NT2/D1 (cell line): ENCODE measurements at regions not wholly inside any gene's neighbourhood (a gene's known extent, or its start where the extent isn't known, plus 50 kb on each side); places are given as distances from the start of the nearest gene placed in this dataset.

ENCODE experiments used
- DNase-seq: peaks from one replicate; pipeline ENCODE4 v3.0.0-alpha.2; 2011; ENCODE audit warnings: low read depth, low spot score
- H3K27me3 ChIP-seq: 2 replicates; pipeline ENCODE4 v1.6.0; 2011; ENCODE audit warnings: mild to moderate bottlenecking; ENCODE audit not compliant: insufficient read length, insufficient read depth
- H3K36me3 ChIP-seq: 2 replicates; pipeline ENCODE4 v1.6.1; 2011; ENCODE audit warnings: mild to moderate bottlenecking, low read length, mixed read lengths; ENCODE audit not compliant: insufficient read depth, insufficient read length
- H3K4me1 ChIP-seq: 2 replicates; pipeline ENCODE4 v1.5.1; 2011; ENCODE audit not compliant: insufficient read depth, insufficient read length
- H3K4me3 ChIP-seq: 2 replicates; pipeline ENCODE4 v1.5.1; 2011; ENCODE audit warnings: low read depth; ENCODE audit not compliant: insufficient read length
- H3K9ac ChIP-seq: 2 replicates; pipeline ENCODE4 v1.6.0; 2011; ENCODE audit warnings: low read depth; ENCODE audit not compliant: insufficient read length
- H3K9me3 ChIP-seq: 2 replicates; pipeline ENCODE4 v1.5.1; 2011; ENCODE audit warnings: mild to moderate bottlenecking, low read length; ENCODE audit not compliant: insufficient read depth
- SUZ12 ChIP-seq: IDR thresholded peaks from 2 replicates; pipeline ENCODE4 v1.6.1; 2011; ENCODE audit not compliant: insufficient read length, insufficient read depth; ENCODE audit errors: extremely low read depth
- YY1 ChIP-seq: IDR thresholded peaks from 2 replicates; pipeline ENCODE4 v1.6.1; 2011; ENCODE audit not compliant: insufficient read length, insufficient read depth
- ZNF274 ChIP-seq: IDR thresholded peaks from 2 replicates; pipeline ENCODE4 v1.6.1; 2011; ENCODE audit warnings: mild to moderate bottlenecking, low read depth, low read length

DNA sequence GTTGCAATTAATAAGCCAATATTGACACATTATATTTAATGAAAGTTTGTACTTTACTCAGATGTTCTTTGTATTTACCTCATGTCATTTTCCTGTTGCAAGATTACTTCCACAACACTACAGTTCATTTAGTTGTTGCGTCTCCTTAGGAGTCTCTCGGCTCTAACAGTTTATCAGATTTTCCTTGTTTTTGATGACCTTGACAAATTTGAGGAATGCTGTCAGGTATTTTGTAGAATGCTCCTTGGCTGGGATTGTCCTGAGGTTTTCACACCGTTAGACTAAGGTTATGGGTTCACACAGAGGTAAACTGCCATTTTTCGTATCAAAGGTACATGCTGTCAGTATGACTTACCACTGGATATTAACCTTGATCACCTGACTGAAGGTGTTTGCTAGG is 416.6 kb upstream of the TNP1 start:
- peaks cover 99% of the 10 kb centered on the region for H3K27me3 ChIP-seq
- H3K4me1 ChIP-seq: no peaks in the 10 kb centered on the region

GRCh38 chr2:217275091-217275490 is 415.2 kb upstream of the TNP1 start:
- Histone ChIP-seq H3K4me1 (peaks cover 5% of the 10 kb centered on the region), H3K27me3 (peaks cover 96% of the 10 kb centered on the region)
- no peak for DNase-seq

More for the DNA sequence above, 416.6 kb upstream of the TNP1 start:
- TF ChIP-seq ZNF274: no peak
- TF ChIP-seq SUZ12: no peak
- DNase-seq: no peak
- Histone ChIP-seq H3K36me3 (no peaks in the 10 kb centered on the region), H3K9me3 (no peaks in the 10 kb centered on the region), H3K9ac (no peak overlapping the region), H3K4me3 (no peak overlapping the region)

DNA sequence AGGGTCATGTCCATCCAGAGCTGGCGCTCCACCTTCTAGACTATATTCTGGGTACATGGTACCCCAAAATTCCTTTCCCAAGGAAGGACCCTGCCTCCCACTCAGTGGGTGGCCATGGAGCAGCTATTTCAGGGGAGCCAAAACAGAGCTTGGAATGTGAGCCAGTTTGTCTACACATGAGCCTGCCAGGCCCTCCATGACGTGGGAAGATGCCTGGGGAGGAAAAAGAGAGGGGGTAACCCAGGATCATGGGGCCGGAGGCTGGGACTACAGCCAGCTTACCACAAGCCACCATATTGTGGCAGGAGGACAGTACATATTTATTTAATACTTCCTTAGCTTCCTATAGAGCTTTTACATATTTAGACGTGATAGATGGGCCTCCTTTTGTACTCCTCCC is 414.7 kb upstream of the TNP1 start:
- Histone ChIP-seq H3K4me1 (peaks cover 9% of the 10 kb centered on the region), H3K4me3 (no peak overlapping the region), H3K36me3 (no peaks in the 10 kb centered on the region), H3K9me3 (no peaks in the 10 kb centered on the region), H3K9ac (no peak overlapping the region), H3K27me3 (peaks cover 95% of the 10 kb centered on the region)
- no peak for DNase-seq
- no peak for TF ChIP-seq ZNF274
- no peak for TF ChIP-seq YY1
- no peak for TF ChIP-seq SUZ12

More at GRCh38 chr2:217275091-217275490, 415.2 kb upstream of the TNP1 start:
- no peaks in the 10 kb centered on the region for H3K36me3 ChIP-seq
- TF ChIP-seq ZNF274: no peak
- no peak overlapping the region for H3K4me3 ChIP-seq
- no peak overlapping the region for H3K9ac ChIP-seq
- no peaks in the 10 kb centered on the region for H3K9me3 ChIP-seq

DNA sequence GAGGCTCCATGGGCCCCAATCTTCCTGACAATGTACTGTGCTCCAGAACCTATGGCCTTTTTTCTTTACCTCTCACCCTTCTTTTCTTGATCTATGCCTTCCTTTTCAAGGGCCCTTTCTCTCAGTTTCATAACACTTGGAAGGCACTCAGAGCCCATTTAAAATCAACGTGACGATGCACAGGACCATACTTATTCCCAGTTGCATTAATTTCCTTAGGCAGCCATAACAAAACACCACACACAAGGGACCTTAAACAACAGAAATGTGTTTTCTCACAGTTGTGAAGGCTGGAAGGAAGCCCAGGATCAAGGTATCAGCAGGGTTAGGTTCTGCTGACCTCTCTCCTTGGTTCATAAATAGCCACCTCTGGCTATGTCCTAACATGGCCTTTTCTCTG is 414.0 kb upstream of the TNP1 start:
- H3K4me3 ChIP-seq: no peak overlapping the region
- no peak for DNase-seq
- H3K9ac ChIP-seq: no peak overlapping the region
- no peaks in the 10 kb centered on the region for H3K9me3 ChIP-seq
- H3K4me1 ChIP-seq: peaks cover 14% of the 10 kb centered on the region
- TF ChIP-seq SUZ12 (no peak), YY1 (no peak), ZNF274 (no peak)
- peaks cover 95% of the 10 kb centered on the region for H3K27me3 ChIP-seq
- no peaks in the 10 kb centered on the region for H3K36me3 ChIP-seq

DNA sequence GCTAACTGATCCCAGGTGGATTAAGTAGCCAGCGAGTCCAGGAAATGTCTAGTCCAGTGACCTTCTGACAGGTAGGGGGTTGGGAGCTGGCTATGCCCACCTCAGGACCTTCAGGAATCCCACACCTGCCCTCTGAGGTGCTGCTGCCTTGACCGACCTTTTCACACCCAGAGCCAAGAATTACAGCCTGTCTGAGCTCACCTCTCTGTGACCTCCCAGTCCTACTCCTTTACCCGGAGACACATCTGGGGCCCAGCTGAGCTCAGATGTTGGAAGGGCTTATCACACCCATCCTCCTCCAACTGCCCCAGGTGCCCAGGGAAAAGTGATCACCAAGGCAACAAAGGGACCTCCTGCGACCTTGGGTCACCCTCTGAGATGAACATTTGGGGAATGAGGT is 413.3 kb upstream of the TNP1 start:
- peaks cover 95% of the 10 kb centered on the region for H3K27me3 ChIP-seq
- TF ChIP-seq SUZ12: no peak
- no peak for TF ChIP-seq ZNF274
- no peak for TF ChIP-seq YY1
- no peaks in the 10 kb centered on the region for H3K36me3 ChIP-seq
- no peak overlapping the region for H3K4me3 ChIP-seq
- no peak overlapping the region for H3K9ac ChIP-seq
- peaks cover 15% of the 10 kb centered on the region for H3K4me1 ChIP-seq
- no peak for DNase-seq
- peaks cover 3% of the 10 kb centered on the region for H3K9me3 ChIP-seq

DNA sequence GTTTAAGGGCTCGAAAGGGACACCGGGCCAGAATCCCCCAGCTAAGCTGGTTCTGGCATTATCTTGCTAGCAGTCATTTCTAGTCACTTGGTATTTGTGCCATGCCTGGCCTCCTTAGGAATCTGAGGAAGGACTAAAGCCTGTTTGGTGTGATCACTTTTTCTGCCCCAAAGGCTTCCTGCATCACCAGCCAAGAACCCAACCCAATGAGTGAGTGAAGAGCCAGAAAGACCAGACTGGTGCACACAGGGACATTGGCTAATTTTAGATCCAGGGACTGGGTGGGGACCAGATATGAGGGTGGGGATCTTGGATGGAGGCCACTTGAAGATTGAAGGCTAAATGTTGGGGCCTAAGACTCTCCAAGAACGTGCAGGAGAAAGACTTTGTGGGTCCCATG is 411.9 kb upstream of the TNP1 start:
- Histone ChIP-seq H3K36me3 (no peaks in the 10 kb centered on the region), H3K4me3 (no peak overlapping the region), H3K9ac (no peak overlapping the region), H3K9me3 (peaks cover 16% of the 10 kb centered on the region), H3K27me3 (peaks cover 95% of the 10 kb centered on the region), H3K4me1 (peaks cover 15% of the 10 kb centered on the region)
- TF ChIP-seq ZNF274: no peak
- TF ChIP-seq SUZ12: no peak
- no peak for TF ChIP-seq YY1
- no peak for DNase-seq

DNA sequence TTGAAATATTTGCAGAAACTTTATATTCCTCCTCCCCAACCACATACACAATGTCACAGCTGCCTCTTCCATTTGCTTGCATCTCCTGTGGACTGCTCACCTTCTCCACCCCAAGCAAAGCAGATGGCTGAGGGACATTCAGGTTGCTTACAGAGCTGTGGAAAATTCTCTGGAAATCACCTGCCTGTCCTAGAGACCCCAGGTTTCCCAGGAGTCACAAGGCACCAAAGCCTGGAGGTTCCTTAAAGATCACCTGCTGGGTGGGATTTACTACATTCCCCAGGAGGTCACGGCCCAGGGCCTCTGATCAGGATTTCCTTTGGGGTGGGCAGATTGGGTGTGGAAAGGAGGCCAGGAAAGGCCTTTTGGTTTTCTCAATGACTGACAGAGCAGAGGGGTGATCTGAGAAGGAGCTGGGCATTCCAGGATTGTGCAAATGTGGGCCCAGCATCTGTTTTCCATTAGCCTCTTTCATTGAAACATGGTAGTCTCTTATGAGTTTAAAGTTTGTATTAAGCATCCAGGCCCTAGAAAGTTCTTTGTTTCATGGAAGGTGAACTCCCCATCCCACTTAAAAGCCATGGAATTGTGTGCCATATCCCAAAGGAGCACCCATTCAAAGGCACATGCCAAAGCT is 410.7 kb upstream of the TNP1 start:
- DNase-seq: no peak
- Histone ChIP-seq H3K9me3 (peaks cover 26% of the 10 kb centered on the region), H3K9ac (no peak overlapping the region), H3K27me3 (peaks cover 95% of the 10 kb centered on the region), H3K36me3 (no peaks in the 10 kb centered on the region), H3K4me1 (peaks cover 15% of the 10 kb centered on the region), H3K4me3 (no peak overlapping the region)
- TF ChIP-seq ZNF274: no peak
- TF ChIP-seq SUZ12: no peak
- TF ChIP-seq YY1: no peak
